Activated naive CD4-positive, alpha-beta T cell treated with anti-CD3 and anti-CD28 coated beads, Interleukin-2, amount 10 ng/mL, durations not matched to agents 7 days and 5 days (primary cell): ENCODE measurements at regions not wholly inside any gene's neighbourhood (a gene's known extent, or its start where the extent isn't known, plus 50 kb on each side); places are given as distances from the start of the nearest gene placed in this dataset.

ENCODE experiments used
- CTCF ChIA-PET: fragments of 350-600 bp; sonication (Branson Sonifier 250); formaldehyde crosslinking; loops from one replicate; lab custom pipeline; 2021; ENCODE audit warnings: antibody characterized with exemption; lab: Charles Lee
- DNase-seq: peaks from one replicate; pipeline ENCODE4 v3.0.0-alpha.2; 2020
- H3K27ac Mint-ChIP-seq: one replicate; pipeline ENCODE4 v1.8.0; 2021; ENCODE audit warnings: mild to moderate bottlenecking, moderate library complexity, mixed read lengths
- H3K27me3 Mint-ChIP-seq: one replicate; pipeline ENCODE4 v1.8.0; 2021; ENCODE audit warnings: mild to moderate bottlenecking, mixed read lengths
- H3K36me3 Mint-ChIP-seq: one replicate; pipeline ENCODE4 v1.8.0; 2021; ENCODE audit warnings: mixed read lengths
- H3K4me1 Mint-ChIP-seq: one replicate; pipeline ENCODE4 v1.8.0; 2021; ENCODE audit warnings: mixed read lengths
- H3K4me3 Mint-ChIP-seq: one replicate; pipeline ENCODE4 v1.8.0; 2021; ENCODE audit warnings: mild to moderate bottlenecking, moderate library complexity, mixed read lengths
- H3K9me3 Mint-ChIP-seq: one replicate; pipeline ENCODE4 v1.8.0; 2021; ENCODE audit warnings: mixed read lengths

GRCh38 chrX:42725196-42725595 is 52.8 kb downstream of the PPP1R2C start:
- no peaks in the 10 kb centered on the region for H3K36me3 Mint-ChIP-seq

GRCh38 chrX:42720209-42720608 is 57.8 kb downstream of the PPP1R2C start:
- no peaks in the 10 kb centered on the region for H3K27me3 Mint-ChIP-seq
- H3K36me3 Mint-ChIP-seq, result no peaks in the 10 kb centered on the region
- no peaks in the 10 kb centered on the region for H3K9me3 Mint-ChIP-seq
- CTCF ChIA-PET, result no interaction called here
- peak overlapping the region; percentile 55 for H3K27ac Mint-ChIP-seq
- no peak for DNase-seq
- H3K4me1 Mint-ChIP-seq, result peaks cover 7% of the 10 kb centered on the region
- no peak overlapping the region for H3K4me3 Mint-ChIP-seq

More at GRCh38 chrX:42725196-42725595, 52.8 kb downstream of the PPP1R2C start:
- Mint-ChIP-seq H3K27ac (no peak overlapping the region), H3K9me3 (peaks cover 3% of the 10 kb centered on the region), H3K4me3 (no peak overlapping the region), H3K27me3 (no peaks in the 10 kb centered on the region), H3K4me1 (peaks cover 2% of the 10 kb centered on the region)
- no peak for DNase-seq
- CTCF ChIA-PET, result no interaction called here

DNA sequence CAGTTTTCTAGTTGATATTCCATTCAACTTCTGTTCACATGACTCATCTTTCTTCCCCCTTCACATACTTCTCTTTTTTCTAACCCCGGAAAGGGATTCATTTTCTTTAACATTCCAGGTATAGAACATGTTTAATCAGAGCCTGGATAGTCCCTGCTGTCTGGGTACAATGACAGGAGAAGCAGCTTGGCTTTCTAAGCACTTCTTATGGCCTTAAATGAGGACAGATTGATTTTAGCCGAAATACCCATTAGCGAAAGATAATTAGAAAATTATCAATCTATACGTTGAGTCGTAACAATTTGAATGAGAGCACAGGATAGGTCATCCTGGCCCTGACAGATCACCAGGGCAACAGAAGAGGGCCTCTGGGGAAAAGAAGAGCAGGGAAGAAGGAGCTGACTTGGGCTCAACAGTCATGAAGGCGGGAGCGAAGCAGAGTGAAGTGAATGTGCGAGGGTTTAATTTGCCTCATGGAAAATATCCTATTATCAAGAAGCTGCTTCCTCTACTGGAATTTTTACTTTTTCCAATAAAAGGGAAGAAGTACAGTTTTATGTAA is 62.2 kb downstream of the PPP1R2C start:
- H3K4me1 Mint-ChIP-seq, result peaks cover 10% of the 10 kb centered on the region
- H3K36me3 Mint-ChIP-seq, result peaks cover 2% of the 10 kb centered on the region
- H3K27me3 Mint-ChIP-seq, result no peaks in the 10 kb centered on the region
- H3K4me3 Mint-ChIP-seq, result no peak overlapping the region
- no peak overlapping the region for H3K27ac Mint-ChIP-seq
- no peaks in the 10 kb centered on the region for H3K9me3 Mint-ChIP-seq
- DNase-seq, result no peak
- CTCF ChIA-PET, result interaction anchor here (1.0 kb wide), 1 partner anchor 917 kb away, joined by 3 read pairs; no protein-coding TSS in a partner anchor

DNA sequence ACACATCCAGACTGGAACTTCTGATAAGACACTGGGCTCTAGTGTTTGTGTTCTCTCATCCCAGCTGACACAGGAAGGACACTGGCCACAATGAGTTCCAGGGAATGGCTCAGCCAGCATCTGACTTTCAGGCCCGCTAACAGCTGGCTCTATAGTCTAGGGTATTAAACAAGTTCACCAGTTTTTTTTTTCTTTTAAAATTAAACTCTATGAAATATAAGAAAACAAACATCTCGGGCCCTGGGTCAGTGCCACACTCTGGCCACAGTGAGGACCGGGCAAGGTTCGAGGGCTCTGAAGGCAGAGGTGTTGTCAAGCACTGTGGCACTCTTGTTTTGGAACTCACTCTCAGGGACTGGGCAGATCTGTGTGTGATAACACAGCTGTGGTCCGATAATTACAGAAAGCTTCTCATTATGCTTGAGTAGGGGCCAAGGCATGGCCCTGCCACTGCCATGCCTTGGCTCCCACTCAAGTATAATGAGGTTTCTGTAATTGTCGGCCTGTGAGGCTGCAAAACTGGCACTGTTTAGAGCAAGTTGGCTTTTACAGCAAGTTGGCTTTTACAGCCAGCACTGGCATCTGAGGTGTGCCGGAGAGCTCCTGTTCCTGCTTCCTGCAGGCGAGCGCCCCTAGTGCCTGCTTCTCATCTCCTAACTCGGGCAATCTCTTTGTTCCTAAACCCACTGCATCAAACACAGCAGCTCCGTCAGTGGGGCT is 62.8 kb downstream of the PPP1R2C start:
- CTCF ChIA-PET, result interaction anchor here (0.7 to 1.0 kb wide), 2 partner anchors 318 to 916 kb away, joined by 3 to 4 read pairs; no protein-coding TSS in a partner anchor
- no peak overlapping the region for H3K4me3 Mint-ChIP-seq
- peaks cover 2% of the 10 kb centered on the region for H3K36me3 Mint-ChIP-seq
- no peaks in the 10 kb centered on the region for H3K9me3 Mint-ChIP-seq
- peaks cover 7% of the 10 kb centered on the region for H3K4me1 Mint-ChIP-seq
- H3K27me3 Mint-ChIP-seq, result no peaks in the 10 kb centered on the region
- no peak overlapping the region for H3K27ac Mint-ChIP-seq
- peak; percentile 55 for DNase-seq

DNA sequence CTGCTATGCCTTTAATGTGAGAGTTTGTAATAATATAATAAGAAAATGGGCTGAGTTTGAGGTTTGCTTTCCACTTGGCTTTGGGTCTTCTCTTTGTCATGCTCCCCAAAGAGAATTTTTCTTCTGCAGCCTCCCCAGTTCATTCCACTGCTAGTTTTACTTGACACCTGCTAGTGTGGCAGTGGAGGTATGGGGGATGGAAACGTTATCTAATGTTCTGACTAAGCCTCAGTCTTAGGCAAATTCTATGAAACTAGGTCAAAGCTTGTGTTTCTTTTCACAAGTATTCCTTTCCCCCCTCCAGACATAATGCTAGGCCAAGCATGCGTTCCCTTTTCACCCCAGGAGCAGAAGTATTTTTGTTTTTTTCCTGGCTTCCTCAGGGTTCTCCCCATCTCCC is 67.5 kb downstream of the PPP1R2C start:
- Mint-ChIP-seq H3K4me1 (peaks cover 14% of the 10 kb centered on the region), H3K9me3 (no peaks in the 10 kb centered on the region), H3K27ac (no peak overlapping the region), H3K4me3 (no peak overlapping the region), H3K36me3 (peaks cover 4% of the 10 kb centered on the region), H3K27me3 (no peaks in the 10 kb centered on the region)
- no peak for DNase-seq
- CTCF ChIA-PET, result no interaction called here

DNA sequence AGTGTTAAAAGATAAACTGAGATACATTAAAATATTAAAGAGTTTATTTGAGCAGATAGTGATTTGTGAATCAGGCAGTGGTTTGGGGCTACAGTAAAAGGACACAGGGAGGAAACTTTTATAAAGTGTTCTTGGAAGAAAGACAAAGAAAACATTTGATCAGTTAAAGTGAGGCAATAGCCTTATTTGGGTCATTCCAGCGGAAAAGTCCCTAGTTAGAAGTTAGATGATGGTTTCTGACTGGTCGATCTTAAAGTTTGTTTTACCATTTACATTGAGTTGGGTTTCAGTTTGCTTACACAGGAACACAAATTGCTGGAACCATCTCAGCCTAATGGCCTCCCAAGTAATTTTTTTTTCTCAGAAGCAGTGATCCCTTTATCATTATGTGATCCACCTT is 69.7 kb downstream of the PPP1R2C start:
- no peak for DNase-seq
- Mint-ChIP-seq H3K27ac (no peak overlapping the region), H3K9me3 (no peaks in the 10 kb centered on the region), H3K27me3 (no peaks in the 10 kb centered on the region), H3K4me1 (peaks cover 22% of the 10 kb centered on the region), H3K4me3 (no peak overlapping the region), H3K36me3 (peaks cover 10% of the 10 kb centered on the region)
- CTCF ChIA-PET, result no interaction called here

DNA sequence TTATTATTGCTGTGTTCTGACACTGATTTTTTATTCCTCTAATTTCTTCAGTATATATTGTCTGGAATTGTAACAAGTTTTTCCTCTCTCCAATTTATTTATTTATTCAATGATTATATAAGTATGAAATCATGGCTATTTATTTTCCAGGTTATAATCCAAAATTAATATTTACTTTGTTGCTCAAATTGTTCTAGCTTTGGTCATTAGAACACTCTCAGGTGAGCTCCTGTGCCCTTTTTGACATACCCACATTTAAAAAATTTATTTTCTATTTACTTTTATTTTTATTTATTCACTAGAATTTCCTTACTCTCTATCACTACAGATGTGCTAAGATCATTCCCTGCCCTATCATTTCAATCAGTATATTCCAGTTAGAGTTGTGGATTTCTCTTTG is 70.2 kb downstream of the PPP1R2C start:
- Mint-ChIP-seq H3K27me3 (no peaks in the 10 kb centered on the region), H3K36me3 (peaks cover 10% of the 10 kb centered on the region), H3K4me1 (peaks cover 22% of the 10 kb centered on the region), H3K9me3 (no peaks in the 10 kb centered on the region), H3K4me3 (no peak overlapping the region), H3K27ac (no peak overlapping the region)
- CTCF ChIA-PET, result no interaction called here
- no peak for DNase-seq

DNA sequence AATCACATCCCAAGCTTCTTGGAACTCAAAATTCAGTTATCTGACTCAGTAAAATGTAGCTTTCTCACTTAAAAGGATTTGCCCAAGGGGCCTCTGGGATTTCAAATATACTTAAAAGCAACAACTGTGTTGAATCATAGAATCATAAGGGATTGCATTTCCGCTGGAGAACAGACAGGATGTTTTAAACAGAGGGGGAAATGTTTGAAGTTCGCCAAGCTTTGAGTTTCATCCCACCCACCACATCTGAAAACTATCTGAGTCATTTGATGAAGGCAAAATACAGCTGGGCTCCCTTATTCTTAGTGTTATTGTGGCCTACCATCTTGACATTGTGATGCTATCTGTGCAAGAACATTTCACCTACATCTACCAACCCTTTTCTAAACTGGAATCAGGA is 73.5 kb downstream of the PPP1R2C start:
- H3K4me1 Mint-ChIP-seq, result peaks cover 18% of the 10 kb centered on the region
- peak; percentile 25 for DNase-seq
- H3K27me3 Mint-ChIP-seq, result no peaks in the 10 kb centered on the region
- peaks cover 7% of the 10 kb centered on the region for H3K36me3 Mint-ChIP-seq
- H3K27ac Mint-ChIP-seq, result peak overlapping the region; percentile 84
- H3K9me3 Mint-ChIP-seq, result peaks cover 4% of the 10 kb centered on the region
- H3K4me3 Mint-ChIP-seq, result no peak overlapping the region
- CTCF ChIA-PET, result no interaction called here

DNA sequence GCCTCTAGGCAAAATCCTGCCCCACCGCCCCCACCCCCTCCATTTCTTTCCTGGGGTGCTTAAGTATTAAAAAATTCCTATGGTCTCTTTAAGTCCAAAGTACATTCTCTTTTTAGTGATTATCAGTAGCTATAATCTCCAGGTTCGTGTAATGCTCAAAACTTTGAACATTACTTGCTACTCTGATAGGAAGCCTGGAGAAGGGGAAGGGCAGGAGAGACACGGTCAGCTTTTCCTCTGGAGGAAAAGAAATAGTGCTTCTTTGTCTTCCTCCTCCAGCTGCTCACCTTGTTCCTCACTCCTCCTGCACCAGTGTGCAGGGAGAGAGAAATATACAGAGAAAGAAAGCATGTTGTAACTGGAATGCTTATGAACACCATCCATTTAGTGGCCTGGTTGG is 80.4 kb downstream of the PPP1R2C start:
- Mint-ChIP-seq H3K4me3 (no peak overlapping the region), H3K27ac (no peak overlapping the region)

GRCh38 chrX:42696536-42697124 is 81.3 kb downstream of the PPP1R2C start:
- Mint-ChIP-seq H3K9me3 (no peaks in the 10 kb centered on the region), H3K36me3 (no peaks in the 10 kb centered on the region), H3K27me3 (no peaks in the 10 kb centered on the region), H3K4me3 (no peak overlapping the region), H3K4me1 (peaks cover 2% of the 10 kb centered on the region), H3K27ac (no peak overlapping the region)
- CTCF ChIA-PET, result no interaction called here
- no peak for DNase-seq

More for the DNA sequence above, 80.4 kb downstream of the PPP1R2C start:
- Mint-ChIP-seq H3K4me1 (peaks cover 2% of the 10 kb centered on the region), H3K36me3 (no peaks in the 10 kb centered on the region), H3K27me3 (no peaks in the 10 kb centered on the region), H3K9me3 (peaks cover 4% of the 10 kb centered on the region)
- no peak for DNase-seq
- CTCF ChIA-PET, result no interaction called here

GRCh38 chrX:42695800-42696358 is 82.1 kb downstream of the PPP1R2C start:
- Mint-ChIP-seq H3K4me3 (no peak overlapping the region), H3K36me3 (no peaks in the 10 kb centered on the region), H3K27me3 (no peaks in the 10 kb centered on the region), H3K4me1 (peaks cover 2% of the 10 kb centered on the region), H3K27ac (no peak overlapping the region), H3K9me3 (no peaks in the 10 kb centered on the region)
- CTCF ChIA-PET, result no interaction called here
- no peak for DNase-seq

DNA sequence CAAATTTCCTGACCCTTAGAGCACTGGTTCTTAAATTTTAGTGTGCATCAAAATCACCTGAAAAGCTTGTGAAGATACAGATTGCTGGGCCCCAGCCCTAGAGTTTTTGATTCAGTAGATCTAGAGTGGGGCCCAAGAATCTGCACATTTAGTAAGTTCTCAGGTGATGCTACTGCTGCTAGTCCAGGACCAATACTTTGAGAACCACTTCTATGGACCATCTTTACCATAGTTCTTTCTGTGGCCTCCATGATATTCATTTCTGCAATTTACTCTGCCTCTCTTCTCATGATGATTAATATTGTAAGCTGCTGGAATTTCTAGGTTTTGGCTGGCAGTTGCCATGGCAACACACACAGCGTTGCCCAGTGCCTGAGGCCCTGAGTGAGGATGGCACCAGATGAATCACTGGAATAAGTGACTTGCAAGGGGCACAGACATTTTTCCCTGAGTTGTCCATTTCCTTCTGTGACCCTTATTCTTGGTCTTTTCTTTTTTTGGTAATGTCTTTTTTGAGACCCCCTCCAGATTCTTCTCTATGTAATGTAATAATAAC is 83.6 kb downstream of the PPP1R2C start:
- CTCF ChIA-PET, result no interaction called here
- no peaks in the 10 kb centered on the region for H3K27me3 Mint-ChIP-seq

GRCh38 chrX:42691196-42691595 is 86.8 kb downstream of the PPP1R2C start:
- CTCF ChIA-PET, result no interaction called here
- Mint-ChIP-seq H3K4me1 (peaks cover 2% of the 10 kb centered on the region), H3K4me3 (no peak overlapping the region), H3K36me3 (no peaks in the 10 kb centered on the region), H3K27me3 (no peaks in the 10 kb centered on the region), H3K9me3 (no peaks in the 10 kb centered on the region), H3K27ac (no peak overlapping the region)
- DNase-seq, result no peak

More for the DNA sequence above, 83.6 kb downstream of the PPP1R2C start:
- peaks cover 2% of the 10 kb centered on the region for H3K4me1 Mint-ChIP-seq
- H3K9me3 Mint-ChIP-seq, result no peaks in the 10 kb centered on the region
- H3K36me3 Mint-ChIP-seq, result no peaks in the 10 kb centered on the region
- H3K4me3 Mint-ChIP-seq, result no peak overlapping the region
- DNase-seq, result no peak
- no peak overlapping the region for H3K27ac Mint-ChIP-seq

DNA sequence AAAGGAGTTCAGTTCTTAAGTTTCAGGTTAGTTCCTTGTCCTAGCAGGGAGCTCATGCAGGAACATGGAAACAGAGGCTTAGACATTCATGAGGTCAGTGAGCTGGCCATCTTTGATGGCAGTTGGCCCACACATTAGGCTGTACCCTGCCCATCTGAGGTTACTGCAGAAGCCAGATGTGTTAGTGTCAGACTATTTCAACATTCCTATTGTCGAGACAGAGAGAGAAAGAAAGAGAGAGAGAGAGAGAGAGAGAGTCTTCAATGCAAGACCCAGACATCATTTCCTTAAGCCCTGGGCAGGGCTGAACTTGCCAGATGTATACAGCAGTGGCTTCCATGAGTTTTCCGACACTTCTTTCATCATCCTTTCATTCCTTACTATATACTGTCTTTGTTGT is 91.3 kb downstream of the PPP1R2C start:
- DNase-seq, result no peak
- Mint-ChIP-seq H3K4me1 (no peaks in the 10 kb centered on the region), H3K36me3 (no peaks in the 10 kb centered on the region), H3K9me3 (no peaks in the 10 kb centered on the region), H3K27me3 (no peaks in the 10 kb centered on the region), H3K4me3 (no peak overlapping the region), H3K27ac (no peak overlapping the region)
- CTCF ChIA-PET, result no interaction called here
